ENCODE measurements at regions not wholly inside any gene's neighbourhood (a gene's known extent, or its start where the extent isn't known, plus 50 kb on each side); places are given as distances from the start of the nearest gene placed in this dataset.
"Not testable (repeated sequence)": the region's sequence is repeated elsewhere in the genome, so short reads cannot be mapped to it uniquely, and the experiment has no call there.

DNA sequence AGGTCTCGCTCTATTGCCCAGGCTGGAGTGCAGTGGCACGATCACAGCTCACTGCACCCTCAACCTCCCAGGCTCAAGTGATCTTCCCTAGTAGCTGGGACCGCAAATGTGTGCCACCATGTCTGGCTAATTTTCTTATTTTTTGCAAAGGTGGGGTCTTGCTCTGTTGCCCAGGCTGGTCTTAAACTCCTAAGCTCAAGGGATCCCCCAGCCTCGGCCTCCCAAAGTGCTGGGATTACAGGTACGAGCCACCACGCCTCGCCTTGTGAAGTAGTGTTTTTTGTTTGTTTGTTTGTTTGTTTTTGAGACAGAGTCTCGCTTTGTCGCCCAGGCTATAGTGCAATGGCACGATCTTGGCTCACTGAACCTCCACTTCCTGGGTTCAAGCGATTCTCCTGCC lies 125.5 kb downstream of the HAUS1 start:
- DNase-seq: not testable (repeated sequence)

GRCh38 chr18:46236156-46236555 lies 132.0 kb downstream of the HAUS1 start:
- DNase-seq: no peak

GRCh38 chr18:46237891-46238290 lies 133.7 kb downstream of the HAUS1 start:
- DNase-seq: no peak

- DNase-seq: no peak
Observed at GRCh38 chr18:46239549-46239948, 135.4 kb downstream of the HAUS1 start.

GRCh38 chr18:46239998-46240397 lies 135.8 kb downstream of the HAUS1 start:
- DNase-seq: no peak

GRCh38 chr18:46241393-46241792 lies 137.2 kb downstream of the HAUS1 start:
- not testable (repeated sequence) for DNase-seq

DNA sequence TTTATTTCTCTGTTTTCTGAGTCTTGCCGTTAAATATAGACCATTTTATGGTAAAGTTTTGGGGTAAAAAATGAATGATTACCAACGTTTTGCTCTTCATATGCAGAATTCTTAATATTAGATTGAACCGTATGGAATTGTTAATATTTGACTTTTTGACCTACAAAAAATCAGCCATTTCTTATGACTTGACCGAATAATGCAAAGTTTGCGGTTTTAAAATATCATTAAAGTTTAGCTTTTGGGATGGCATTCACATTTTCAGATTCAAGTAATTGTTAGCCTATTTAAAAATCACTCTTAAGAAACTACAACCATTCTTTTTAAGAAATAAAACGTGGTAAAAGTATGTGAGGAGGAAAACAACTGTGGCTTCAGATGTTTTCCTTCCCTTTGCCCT lies 138.0 kb downstream of the HAUS1 start:
- DNase-seq: no peak

GRCh38 chr18:46243095-46243494 lies 138.9 kb downstream of the HAUS1 start:
- no peak for DNase-seq

- DNase-seq: no peak
Observed at GRCh38 chr18:46243673-46244072, 139.5 kb downstream of the HAUS1 start.

DNA sequence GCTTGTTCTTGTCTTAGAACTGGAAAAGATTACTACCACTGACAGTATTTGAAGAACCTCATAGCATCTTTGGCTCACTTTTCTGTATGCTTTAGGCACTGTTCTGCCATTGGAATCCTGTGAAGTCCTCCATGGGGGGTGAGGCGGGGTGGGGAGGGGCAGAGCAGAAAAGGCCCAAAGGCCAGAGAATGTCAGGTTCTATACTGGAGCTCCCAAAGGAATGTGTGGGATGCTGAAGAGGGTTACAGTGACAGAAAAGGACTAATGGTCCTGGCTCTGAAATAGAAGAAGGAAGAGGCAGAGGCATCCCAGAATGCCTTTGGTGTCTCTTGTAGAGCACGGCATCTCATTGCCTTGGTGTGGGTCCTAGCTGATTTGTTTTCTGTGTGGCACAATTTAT lies 141.9 kb downstream of the HAUS1 start:
- no peak for DNase-seq

DNA sequence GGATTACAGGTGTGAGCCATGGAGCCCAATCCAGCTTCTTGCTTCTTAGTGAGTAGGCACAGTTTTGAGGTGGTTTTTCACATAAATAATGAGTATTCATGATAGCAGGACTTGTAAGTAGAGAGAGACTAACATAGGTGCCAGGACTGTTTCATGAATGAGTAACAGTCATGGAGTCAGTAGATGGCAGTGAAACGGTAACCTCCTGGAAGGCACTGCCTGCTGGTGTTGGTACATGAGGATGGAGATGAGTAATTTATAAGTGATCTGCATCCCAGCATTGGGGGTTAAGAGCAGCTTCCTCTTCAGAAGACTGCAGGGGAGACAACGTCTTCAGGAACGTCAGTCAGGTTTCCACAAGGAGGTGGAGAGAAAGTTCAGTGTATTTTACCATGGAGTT lies 143.8 kb downstream of the HAUS1 start:
- no peak for DNase-seq

GRCh38 chr18:46250084-46250811 lies 146.1 kb downstream of the HAUS1 start:
- no peak for DNase-seq

DNA sequence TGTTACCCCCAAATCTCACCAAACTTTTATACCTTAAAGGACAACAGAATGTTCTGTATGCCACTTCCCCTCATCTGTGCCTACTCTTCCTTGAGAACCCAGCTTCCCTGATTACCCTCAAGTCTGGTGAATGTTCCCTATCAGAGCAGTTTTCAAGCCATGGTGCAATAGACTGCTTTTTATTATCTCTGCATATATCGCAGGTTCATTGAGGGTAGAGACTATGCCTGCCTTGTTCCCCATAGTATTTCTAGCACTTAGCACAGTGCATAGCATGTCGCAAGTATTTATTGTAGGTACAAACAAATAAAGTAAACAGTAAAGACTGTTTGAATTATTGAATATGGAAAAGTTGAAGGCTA lies 146.6 kb downstream of the HAUS1 start:
- DNase-seq: no peak

DNA sequence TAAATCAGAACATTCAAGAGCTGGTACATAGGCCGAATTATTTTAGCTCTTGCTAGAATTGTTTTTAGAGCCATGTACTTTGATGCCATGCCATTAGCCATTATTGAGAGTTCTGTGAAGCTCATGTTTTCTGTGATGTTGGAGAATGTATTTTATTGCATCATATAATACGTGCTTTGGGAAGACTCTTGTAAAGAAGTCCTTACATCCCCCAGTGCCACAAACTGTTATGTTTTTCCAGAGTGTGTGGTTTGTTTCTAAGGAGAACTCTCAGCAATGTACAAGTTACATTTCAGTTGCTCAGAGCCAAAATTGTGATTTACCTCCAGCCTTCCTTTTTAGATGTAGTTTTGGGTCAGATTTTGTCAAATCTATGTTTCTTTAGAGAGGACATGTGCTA lies 148.6 kb downstream of the HAUS1 start:
- DNase-seq: no peak

- DNase-seq: no peak
Observed at GRCh38 chr18:46253498-46253897, 149.3 kb downstream of the HAUS1 start.

DNA sequence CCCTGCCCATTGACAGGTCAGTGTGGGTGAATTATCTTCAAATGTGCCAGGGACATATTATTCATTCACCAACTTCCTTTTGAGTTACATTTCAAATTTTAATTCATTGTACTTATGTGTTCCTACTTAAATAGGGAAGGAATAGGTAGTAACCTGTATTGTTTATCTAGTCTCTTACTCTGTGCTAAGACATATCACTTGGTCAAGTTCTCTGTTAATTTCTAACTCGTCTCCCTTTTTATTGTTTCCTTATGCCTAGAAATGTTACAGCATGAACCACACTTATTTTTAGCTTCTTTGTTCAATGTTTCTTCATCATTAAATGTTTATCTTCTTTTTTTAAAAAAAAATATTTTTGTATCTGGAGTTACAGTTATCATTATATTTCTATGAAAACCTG lies 151.9 kb downstream of the HAUS1 start:
- DNase-seq: no peak

- DNase-seq: no peak
Observed at GRCh38 chr18:46257366-46257765, 153.2 kb downstream of the HAUS1 start.

DNA sequence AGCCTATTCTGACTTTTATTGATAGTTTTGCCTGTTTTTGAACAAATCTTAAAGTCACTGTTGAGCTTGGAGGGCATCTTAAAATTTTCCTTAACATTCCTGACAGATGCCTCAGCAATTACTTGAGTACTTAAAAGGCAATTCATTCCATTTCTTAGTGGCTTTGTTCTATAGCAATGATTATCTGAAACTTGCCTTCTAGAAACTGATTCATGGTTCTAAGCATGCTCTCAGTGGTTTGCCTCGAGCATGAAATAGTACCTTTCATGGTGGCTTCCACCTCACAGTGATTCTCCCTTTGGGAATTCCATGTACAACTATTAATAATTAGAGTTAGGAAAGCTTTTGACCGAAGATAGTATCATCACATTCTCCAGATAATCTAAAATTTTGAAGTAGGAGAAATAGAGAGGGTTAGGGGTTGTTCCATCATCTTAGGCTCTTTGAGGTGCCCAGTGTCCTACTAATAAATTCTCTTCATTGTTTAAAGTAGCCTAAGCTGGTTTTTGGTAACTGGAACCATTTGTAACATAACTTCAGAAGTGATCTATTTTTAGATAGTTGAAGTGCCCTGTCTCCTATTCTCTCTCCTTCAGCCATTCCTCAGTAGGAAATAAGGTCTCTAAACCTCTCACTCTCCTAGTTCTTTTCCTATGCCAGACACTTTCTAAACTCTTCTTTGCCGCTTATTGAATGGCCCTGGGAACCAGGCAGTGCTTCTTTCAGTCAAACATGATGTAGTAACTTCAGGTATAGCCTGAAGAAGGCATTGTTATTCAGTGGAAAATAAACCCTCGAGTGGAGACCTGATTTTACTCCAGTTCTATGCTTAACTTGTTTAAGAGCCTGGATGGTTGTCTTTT lies 156.1 kb downstream of the HAUS1 start:
- DNase-seq: no peak

DNA sequence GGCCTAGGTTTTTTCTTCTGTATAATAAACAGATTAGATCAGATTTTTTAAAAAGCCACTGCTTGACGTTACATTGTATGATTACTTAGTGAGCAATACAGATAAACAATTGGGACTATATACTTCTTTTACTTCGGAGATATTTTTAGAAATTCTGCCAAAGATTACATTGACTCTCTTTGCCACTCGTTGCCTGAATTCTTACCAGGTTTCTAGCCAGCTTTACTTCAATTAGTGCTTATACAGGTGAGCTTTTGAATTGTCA lies 156.6 kb downstream of the HAUS1 start:
- DNase-seq: no peak

DNA sequence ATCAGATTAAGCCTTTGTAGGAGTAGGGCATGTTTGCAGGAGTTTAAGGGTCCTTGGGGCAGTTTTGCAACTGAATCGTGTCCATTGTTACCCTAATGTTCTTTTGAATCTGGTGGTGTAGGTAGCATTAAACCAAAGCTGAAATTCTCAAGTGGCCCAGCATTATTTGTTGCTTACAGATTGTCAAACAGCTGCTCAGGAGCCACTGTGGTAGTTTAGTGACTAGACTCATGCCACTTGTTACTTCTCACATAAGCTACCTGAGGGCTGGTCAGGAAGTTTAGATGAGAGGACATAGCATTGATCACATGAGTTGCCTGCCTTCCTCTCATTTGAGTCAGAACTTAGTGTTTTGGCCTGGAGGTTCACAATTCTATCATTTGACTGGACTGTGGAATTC lies 157.6 kb downstream of the HAUS1 start:
- no peak for DNase-seq

DNA sequence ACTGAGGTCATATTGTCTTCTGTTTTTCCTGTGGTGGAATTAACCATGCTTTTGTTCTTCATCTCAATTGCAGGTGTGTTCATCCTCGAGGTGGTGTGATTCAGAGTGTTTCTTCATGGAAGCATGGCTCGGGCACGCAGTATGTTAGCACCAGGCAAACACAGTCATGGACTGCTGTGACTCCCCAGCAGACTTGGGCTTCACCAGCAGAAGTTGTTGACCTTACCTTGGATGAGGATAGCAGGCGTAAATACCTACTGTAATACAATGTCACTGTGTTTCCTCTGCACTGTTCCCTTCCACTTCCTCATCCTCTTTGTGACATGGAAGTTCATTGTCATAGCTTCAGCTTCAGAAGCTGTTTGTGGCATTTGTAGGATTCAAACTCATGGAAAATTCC lies 158.7 kb downstream of the HAUS1 start:
- no peak for DNase-seq

DNA sequence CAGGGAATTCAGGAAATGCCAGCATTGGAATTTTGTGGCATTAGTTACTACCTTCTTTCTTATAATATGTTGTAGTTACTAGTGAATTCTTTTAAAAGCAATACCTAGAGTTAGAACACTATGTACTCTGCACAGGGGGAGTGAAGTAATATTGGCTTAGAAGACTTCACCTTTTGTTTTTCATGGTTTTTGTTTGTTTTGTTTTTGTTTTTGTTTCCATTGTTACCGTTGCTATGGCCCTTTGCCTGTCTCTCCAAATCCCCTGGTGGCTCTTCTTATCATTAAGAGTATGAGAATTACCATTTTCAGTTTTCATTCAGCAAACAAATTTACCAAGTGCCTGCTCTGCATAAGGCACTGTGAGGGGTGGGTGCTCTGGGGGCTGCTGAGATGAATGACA lies 160.1 kb downstream of the HAUS1 start:
- no peak for DNase-seq

GRCh38 chr18:46265196-46266156 lies 161.3 kb downstream of the HAUS1 start:
- no peak for DNase-seq

DNA sequence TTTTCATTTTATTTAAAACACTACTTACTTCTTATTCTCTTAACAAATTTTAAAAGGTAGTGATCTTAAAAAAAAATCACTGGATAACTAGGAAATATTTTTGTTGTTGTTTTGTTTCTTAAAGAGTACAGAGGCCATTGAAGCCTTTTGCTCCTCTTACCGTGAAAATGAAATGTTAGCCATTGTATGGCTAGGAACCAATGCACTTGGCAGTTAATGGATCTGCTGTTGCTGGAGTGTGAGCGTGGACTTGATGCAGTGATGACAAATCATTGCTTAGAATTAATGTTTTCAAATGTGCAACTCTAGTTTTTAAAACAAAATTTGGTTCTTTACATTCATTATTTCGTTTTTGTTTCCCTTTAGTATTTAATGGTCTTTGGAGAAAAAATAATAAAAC lies 162.3 kb downstream of the HAUS1 start:
- no peak for DNase-seq
